HEK293 (cell line): ENCODE measurements at regions not wholly inside any gene's neighbourhood (a gene's known extent, or its start where the extent isn't known, plus 50 kb on each side); places are given as distances from the start of the nearest gene placed in this dataset.

Source experiments
- CTCF ChIA-PET: fragments of 350-600 bp; formaldehyde crosslinking; extraction: SDS; loops from one replicate; lab custom pipeline; 2021; ENCODE audit warnings: antibody characterized with exemption; lab: Yijun Ruan, JAX
- POLR2A ChIA-PET: fragments of 300-600 bp; formaldehyde crosslinking; extraction: SDS; loops from one replicate; lab custom pipeline; 2020; ENCODE audit warnings: antibody characterized with exemption, inconsistent platforms; lab: Yijun Ruan, JAX
- H3K27ac ChIP-seq: fragments of 200-500 bp; sonication (Bioruptor generic); 2 replicates; pipeline ENCODE4 v1.5.1; 2014; ENCODE audit warnings: low read depth, low read length, control low read depth, inconsistent platforms; ENCODE audit errors: extremely low read depth
- H3K36me3 ChIP-seq, 2 experiments: fragments of 200-500 bp in 1 of 2; sonication (Bioruptor generic) in 1 of 2; 1 replicate in 1 of 2; 2 replicates in 1 of 2; pipeline ENCODE4 v1.5.1; 2014 to 2017; ENCODE audit warnings: inconsistent platforms in 2 of 2, low read length in 2 of 2; ENCODE audit not compliant: control insufficient read depth in 2 of 2, insufficient read depth in 1 of 2
- H3K4me1 ChIP-seq: fragments of 200-500 bp; sonication (Bioruptor generic); 2 replicates; pipeline ENCODE4 v1.5.1; 2014; ENCODE audit warnings: mild to moderate bottlenecking, low read length, inconsistent platforms; ENCODE audit not compliant: control insufficient read depth, insufficient read depth
- H3K4me3 ChIP-seq: 2 replicates; pipeline ENCODE4 v1.5.1; 2011; ENCODE audit warnings: low read depth, mild to moderate bottlenecking, control low read depth, low read length, moderate library complexity
- H3K9me3 ChIP-seq: fragments of 200-500 bp; sonication (Bioruptor generic); 2 replicates; pipeline ENCODE4 v1.5.1; 2014; ENCODE audit warnings: low read depth, low read length, inconsistent platforms; ENCODE audit not compliant: control insufficient read depth, insufficient read depth
- BCL11A ChIP-seq: fragments of 450-650 bp; formaldehyde crosslinking; IDR thresholded peaks from 2 replicates; pipeline ENCODE4 v1.5.1; 2016; ENCODE audit warnings: low read depth, missing biosample characterization, missing genetic modification characterization
- GLI4 ChIP-seq: fragments of 450-650 bp; formaldehyde crosslinking; IDR thresholded peaks from 2 replicates; pipeline ENCODE4 v1.5.1; 2016; ENCODE audit warnings: missing biosample characterization, missing genetic modification characterization
- GLIS1 ChIP-seq: fragments of 450-650 bp; formaldehyde crosslinking; IDR thresholded peaks from 2 replicates; pipeline ENCODE4 v1.5.1; 2016; ENCODE audit warnings: missing biosample characterization, missing genetic modification characterization
- IKZF3 ChIP-seq: fragments of 450-650 bp; IDR thresholded peaks from 2 replicates; pipeline ENCODE4 v1.5.0; 2018; ENCODE audit warnings: missing biosample characterization, mild to moderate bottlenecking, missing genetic modification characterization, moderate library complexity
- KLF10 ChIP-seq: fragments of 450-650 bp; IDR thresholded peaks from 2 replicates; pipeline ENCODE4 v1.5.1; 2018; ENCODE audit warnings: missing biosample characterization, mild to moderate bottlenecking, missing genetic modification characterization
- SALL2 ChIP-seq: fragments of 450-650 bp; formaldehyde crosslinking; IDR thresholded peaks from 2 replicates; pipeline ENCODE4 v1.5.0; 2017; ENCODE audit warnings: missing biosample characterization, mild to moderate bottlenecking, missing genetic modification characterization, borderline replicate concordance
- SETDB1 ChIP-seq: IDR thresholded peaks from one replicate; pipeline ENCODE4 v1.6.1; 2017; ENCODE audit warnings: mild to moderate bottlenecking, low read length, moderate library complexity, mixed read lengths; ENCODE audit not compliant: insufficient read length
- TCF7L2 ChIP-seq: IDR thresholded peaks from 2 replicates; pipeline ENCODE4 v1.6.1; 2011; ENCODE audit warnings: low read depth, mild to moderate bottlenecking, inconsistent platforms, low read length, moderate library complexity, borderline replicate concordance
- YY1 ChIP-seq: fragments of 450-650 bp; formaldehyde crosslinking; IDR thresholded peaks from 2 replicates; pipeline ENCODE4 v1.5.1; 2018; ENCODE audit warnings: missing biosample characterization, missing genetic modification characterization
- ZNF10 ChIP-seq: fragments of 450-650 bp; formaldehyde crosslinking; IDR thresholded peaks from 2 replicates; pipeline ENCODE4 v1.5.1; 2017; ENCODE audit warnings: missing biosample characterization, missing genetic modification characterization
- ZNF140 ChIP-seq: fragments of 450-650 bp; formaldehyde crosslinking; IDR thresholded peaks from 2 replicates; pipeline ENCODE4 v1.5.1; 2016; ENCODE audit warnings: missing biosample characterization, missing genetic modification characterization
- ZNF146 ChIP-seq: fragments of 450-650 bp; formaldehyde crosslinking; IDR thresholded peaks from 2 replicates; pipeline ENCODE4 v1.5.1; 2016; ENCODE audit warnings: missing biosample characterization, missing genetic modification characterization
- ZNF266 ChIP-seq: fragments of 450-650 bp; formaldehyde crosslinking; IDR thresholded peaks from 2 replicates; pipeline ENCODE4 v1.5.1; 2016; ENCODE audit warnings: missing biosample characterization, missing genetic modification characterization, low read depth
- ZNF48 ChIP-seq: fragments of 450-650 bp; formaldehyde crosslinking; IDR thresholded peaks from 2 replicates; pipeline ENCODE4 v1.5.1; 2016; ENCODE audit warnings: missing biosample characterization, missing genetic modification characterization
- ZNF76 ChIP-seq: fragments of 450-650 bp; formaldehyde crosslinking; IDR thresholded peaks from 2 replicates; pipeline ENCODE4; 2016; ENCODE audit warnings: low read depth, missing biosample characterization, missing genetic modification characterization, borderline replicate concordance
- ZNF792 ChIP-seq: fragments of 450-650 bp; formaldehyde crosslinking; IDR thresholded peaks from 2 replicates; pipeline ENCODE4 v1.5.1; 2016; ENCODE audit warnings: missing biosample characterization, missing genetic modification characterization
- ZSCAN16 ChIP-seq: fragments of 450-650 bp; formaldehyde crosslinking; IDR thresholded peaks from 2 replicates; pipeline ENCODE4 v1.5.1; 2016; ENCODE audit warnings: missing biosample characterization, missing genetic modification characterization
- TF ChIP-seq, protein P1 (sequence below): fragments of 450-650 bp; formaldehyde crosslinking; IDR thresholded peaks from 2 replicates; pipeline ENCODE4 v1.5.1; 2016; ENCODE audit warnings: missing biosample characterization, missing genetic modification characterization, borderline replicate concordance
- TF ChIP-seq, protein P2 (sequence below): IDR thresholded peaks from 2 replicates; pipeline ENCODE4 v1.6.1; 2011; ENCODE audit warnings: mild to moderate bottlenecking, low read depth, low read length, borderline replicate concordance
- TF ChIP-seq, protein P3 (sequence below): fragments of 450-650 bp; IDR thresholded peaks from 2 replicates; pipeline ENCODE4 v1.5.1; 2018; ENCODE audit warnings: missing biosample characterization, mild to moderate bottlenecking, missing genetic modification characterization
- TF ChIP-seq, protein P4 (sequence below): fragments of 450-650 bp; formaldehyde crosslinking; IDR thresholded peaks from 2 replicates; pipeline ENCODE4 v1.5.0; 2017; ENCODE audit warnings: missing biosample characterization, missing genetic modification characterization, borderline replicate concordance
- TF ChIP-seq, protein P5 (sequence below): fragments of 450-650 bp; formaldehyde crosslinking; IDR thresholded peaks from 2 replicates; pipeline ENCODE4; 2016; ENCODE audit warnings: missing biosample characterization, missing genetic modification characterization

DNA sequence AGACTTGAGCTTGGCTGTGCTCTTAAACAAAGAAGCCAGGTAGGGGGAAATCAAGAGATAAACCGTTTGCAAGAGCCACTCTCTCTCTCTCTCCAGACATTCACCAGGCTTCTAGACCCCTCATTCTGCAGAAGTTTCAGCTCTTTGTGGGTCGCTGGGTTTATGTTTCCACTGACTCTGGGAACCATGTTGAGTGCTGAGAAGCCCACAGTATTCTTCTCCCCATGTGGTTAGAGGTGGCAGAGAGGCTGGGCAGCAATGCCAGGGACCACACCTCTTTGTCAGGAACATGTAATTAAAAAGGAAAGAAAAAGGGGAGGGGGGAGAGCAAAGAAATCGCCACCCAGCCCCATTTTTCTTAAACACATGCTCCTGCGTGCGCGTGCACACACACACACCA is 154.8 kb upstream of the SOX9 start (continued):
- TF ChIP-seq, protein P1, sequence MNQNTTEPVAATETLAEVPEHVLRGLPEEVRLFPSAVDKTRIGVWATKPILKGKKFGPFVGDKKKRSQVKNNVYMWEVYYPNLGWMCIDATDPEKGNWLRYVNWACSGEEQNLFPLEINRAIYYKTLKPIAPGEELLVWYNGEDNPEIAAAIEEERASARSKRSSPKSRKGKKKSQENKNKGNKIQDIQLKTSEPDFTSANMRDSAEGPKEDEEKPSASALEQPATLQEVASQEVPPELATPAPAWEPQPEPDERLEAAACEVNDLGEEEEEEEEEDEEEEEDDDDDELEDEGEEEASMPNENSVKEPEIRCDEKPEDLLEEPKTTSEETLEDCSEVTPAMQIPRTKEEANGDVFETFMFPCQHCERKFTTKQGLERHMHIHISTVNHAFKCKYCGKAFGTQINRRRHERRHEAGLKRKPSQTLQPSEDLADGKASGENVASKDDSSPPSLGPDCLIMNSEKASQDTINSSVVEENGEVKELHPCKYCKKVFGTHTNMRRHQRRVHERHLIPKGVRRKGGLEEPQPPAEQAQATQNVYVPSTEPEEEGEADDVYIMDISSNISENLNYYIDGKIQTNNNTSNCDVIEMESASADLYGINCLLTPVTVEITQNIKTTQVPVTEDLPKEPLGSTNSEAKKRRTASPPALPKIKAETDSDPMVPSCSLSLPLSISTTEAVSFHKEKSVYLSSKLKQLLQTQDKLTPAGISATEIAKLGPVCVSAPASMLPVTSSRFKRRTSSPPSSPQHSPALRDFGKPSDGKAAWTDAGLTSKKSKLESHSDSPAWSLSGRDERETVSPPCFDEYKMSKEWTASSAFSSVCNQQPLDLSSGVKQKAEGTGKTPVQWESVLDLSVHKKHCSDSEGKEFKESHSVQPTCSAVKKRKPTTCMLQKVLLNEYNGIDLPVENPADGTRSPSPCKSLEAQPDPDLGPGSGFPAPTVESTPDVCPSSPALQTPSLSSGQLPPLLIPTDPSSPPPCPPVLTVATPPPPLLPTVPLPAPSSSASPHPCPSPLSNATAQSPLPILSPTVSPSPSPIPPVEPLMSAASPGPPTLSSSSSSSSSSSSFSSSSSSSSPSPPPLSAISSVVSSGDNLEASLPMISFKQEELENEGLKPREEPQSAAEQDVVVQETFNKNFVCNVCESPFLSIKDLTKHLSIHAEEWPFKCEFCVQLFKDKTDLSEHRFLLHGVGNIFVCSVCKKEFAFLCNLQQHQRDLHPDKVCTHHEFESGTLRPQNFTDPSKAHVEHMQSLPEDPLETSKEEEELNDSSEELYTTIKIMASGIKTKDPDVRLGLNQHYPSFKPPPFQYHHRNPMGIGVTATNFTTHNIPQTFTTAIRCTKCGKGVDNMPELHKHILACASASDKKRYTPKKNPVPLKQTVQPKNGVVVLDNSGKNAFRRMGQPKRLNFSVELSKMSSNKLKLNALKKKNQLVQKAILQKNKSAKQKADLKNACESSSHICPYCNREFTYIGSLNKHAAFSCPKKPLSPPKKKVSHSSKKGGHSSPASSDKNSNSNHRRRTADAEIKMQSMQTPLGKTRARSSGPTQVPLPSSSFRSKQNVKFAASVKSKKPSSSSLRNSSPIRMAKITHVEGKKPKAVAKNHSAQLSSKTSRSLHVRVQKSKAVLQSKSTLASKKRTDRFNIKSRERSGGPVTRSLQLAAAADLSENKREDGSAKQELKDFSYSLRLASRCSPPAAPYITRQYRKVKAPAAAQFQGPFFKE, result no peak
- TF ChIP-seq ZNF76, result no peak
- no peak for TF ChIP-seq TCF7L2
- TF ChIP-seq ZSCAN16 (tag by site-specific recombination), result no peak
- no peak for TF ChIP-seq ZNF10 (tag by site-specific recombination)
- TF ChIP-seq GLI4, result no peak
- TF ChIP-seq KLF10 (tag by site-specific recombination), result no peak
- TF ChIP-seq ZNF792, result no peak
- no peak for TF ChIP-seq ZNF140 (tag by site-specific recombination)
- TF ChIP-seq, protein P2, sequence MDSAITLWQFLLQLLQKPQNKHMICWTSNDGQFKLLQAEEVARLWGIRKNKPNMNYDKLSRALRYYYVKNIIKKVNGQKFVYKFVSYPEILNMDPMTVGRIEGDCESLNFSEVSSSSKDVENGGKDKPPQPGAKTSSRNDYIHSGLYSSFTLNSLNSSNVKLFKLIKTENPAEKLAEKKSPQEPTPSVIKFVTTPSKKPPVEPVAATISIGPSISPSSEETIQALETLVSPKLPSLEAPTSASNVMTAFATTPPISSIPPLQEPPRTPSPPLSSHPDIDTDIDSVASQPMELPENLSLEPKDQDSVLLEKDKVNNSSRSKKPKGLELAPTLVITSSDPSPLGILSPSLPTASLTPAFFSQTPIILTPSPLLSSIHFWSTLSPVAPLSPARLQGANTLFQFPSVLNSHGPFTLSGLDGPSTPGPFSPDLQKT, result no peak
- TF ChIP-seq ZNF266 (tag by site-specific recombination), result no peak
- TF ChIP-seq BCL11A (tag by site-specific recombination), result no peak
- TF ChIP-seq, protein P3, sequence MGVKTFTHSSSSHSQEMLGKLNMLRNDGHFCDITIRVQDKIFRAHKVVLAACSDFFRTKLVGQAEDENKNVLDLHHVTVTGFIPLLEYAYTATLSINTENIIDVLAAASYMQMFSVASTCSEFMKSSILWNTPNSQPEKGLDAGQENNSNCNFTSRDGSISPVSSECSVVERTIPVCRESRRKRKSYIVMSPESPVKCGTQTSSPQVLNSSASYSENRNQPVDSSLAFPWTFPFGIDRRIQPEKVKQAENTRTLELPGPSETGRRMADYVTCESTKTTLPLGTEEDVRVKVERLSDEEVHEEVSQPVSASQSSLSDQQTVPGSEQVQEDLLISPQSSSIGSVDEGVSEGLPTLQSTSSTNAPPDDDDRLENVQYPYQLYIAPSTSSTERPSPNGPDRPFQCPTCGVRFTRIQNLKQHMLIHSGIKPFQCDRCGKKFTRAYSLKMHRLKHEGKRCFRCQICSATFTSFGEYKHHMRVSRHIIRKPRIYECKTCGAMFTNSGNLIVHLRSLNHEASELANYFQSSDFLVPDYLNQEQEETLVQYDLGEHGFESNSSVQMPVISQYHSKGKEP, result no peak

DNA sequence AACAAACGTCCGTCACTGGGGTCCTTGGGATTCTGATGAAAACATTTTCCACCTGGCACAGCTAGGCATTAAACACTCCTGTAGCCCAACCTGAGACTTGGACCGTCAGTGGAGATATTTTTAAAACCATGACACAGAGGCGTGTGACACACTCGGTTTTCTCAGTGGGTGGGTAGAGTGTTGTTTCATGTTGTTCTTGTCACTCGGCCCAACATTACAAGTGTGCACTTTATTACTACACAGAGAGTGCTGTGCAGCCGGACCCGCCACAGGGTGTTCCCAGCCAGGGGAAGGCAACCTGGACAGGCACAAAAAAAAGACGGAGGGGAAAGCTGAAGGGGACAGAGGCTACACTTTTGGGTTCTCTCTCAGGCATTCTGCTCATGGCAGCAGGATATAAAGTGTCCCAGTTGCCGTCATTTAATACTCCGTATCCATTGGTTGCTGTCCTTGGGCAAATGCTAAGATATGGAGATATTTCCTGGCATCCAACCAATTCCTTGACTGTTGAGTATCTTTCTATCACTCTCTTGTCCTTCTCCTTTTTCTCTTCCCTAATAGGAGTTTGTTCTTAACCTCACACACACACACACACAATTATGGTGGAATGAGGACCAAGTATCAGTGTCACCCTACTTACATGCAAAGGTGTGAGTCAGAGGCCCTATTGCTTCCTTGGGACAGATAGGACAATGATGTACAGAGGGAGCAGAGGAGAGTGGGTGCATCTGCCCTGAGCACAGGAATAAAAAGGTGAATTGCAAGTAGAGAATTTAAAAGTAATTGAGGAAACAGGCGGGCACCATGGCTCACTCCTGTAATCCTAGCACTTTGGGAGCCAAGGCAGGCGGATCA is 154.1 kb upstream of the SOX9 start:
- ChIA-PET CTCF (no interaction called here), POLR2A (no interaction called here)
- Histone ChIP-seq H3K27ac (no peak overlapping the region), H3K36me3 (no peaks in the 10 kb centered on the region), H3K4me1 (no peaks in the 10 kb centered on the region), H3K4me3 (no peak overlapping the region), H3K9me3 (no peaks in the 10 kb centered on the region)
- TF ChIP-seq IKZF3 (tag by site-specific recombination), result no peak
- no peak for TF ChIP-seq YY1 (tag by site-specific recombination)
- no peak for TF ChIP-seq ZNF146 (tag by site-specific recombination)
- TF ChIP-seq, protein P4, sequence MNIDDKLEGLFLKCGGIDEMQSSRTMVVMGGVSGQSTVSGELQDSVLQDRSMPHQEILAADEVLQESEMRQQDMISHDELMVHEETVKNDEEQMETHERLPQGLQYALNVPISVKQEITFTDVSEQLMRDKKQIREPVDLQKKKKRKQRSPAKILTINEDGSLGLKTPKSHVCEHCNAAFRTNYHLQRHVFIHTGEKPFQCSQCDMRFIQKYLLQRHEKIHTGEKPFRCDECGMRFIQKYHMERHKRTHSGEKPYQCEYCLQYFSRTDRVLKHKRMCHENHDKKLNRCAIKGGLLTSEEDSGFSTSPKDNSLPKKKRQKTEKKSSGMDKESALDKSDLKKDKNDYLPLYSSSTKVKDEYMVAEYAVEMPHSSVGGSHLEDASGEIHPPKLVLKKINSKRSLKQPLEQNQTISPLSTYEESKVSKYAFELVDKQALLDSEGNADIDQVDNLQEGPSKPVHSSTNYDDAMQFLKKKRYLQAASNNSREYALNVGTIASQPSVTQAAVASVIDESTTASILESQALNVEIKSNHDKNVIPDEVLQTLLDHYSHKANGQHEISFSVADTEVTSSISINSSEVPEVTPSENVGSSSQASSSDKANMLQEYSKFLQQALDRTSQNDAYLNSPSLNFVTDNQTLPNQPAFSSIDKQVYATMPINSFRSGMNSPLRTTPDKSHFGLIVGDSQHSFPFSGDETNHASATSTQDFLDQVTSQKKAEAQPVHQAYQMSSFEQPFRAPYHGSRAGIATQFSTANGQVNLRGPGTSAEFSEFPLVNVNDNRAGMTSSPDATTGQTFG (tag by site-specific recombination), result no peak
- TF ChIP-seq SALL2 (tag by site-specific recombination), result no peak
- TF ChIP-seq, protein P3, result no peak
- no peak for TF ChIP-seq ZNF48 (tag by site-specific recombination)
- TF ChIP-seq, protein P5, sequence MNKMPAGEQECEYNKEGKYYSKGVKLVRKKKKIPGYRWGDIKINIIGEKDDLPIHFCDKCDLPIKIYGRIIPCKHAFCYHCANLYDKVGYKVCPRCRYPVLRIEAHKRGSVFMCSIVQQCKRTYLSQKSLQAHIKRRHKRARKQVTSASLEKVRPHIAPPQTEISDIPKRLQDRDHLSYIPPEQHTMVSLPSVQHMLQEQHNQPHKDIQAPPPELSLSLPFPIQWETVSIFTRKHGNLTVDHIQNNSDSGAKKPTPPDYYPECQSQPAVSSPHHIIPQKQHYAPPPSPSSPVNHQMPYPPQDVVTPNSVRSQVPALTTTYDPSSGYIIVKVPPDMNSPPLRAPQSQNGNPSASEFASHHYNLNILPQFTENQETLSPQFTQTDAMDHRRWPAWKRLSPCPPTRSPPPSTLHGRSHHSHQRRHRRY (tag by site-specific recombination), result no peak
- TF ChIP-seq GLIS1, result no peak
- no peak for TF ChIP-seq SETDB1
